ENCODE measurements at regions not wholly inside any gene's neighbourhood (a gene's known extent, or its start where the extent isn't known, plus 50 kb on each side); places are given as distances from the start of the nearest gene placed in this dataset.

GRCh38 chr2:239530749-239531316 is 130.0 kb upstream of the HDAC4 start (continued):
- TF ChIP-seq PRDM15 (CRISPR knock-in tag; IDR thresholded peaks at IDR 0.05) = no peak

- no peak overlapping the region for H3K9ac ChIP-seq (ENCODE audit: control insufficient read depth, insufficient read depth, low read length)
- ChIA-PET SMC1A (ENCODE audit: uncharacterized antibody, unreplicated experiment) (no interaction called here), RAD21 (ENCODE audit: unreplicated experiment) (no interaction called here), POLR2A (no interaction called here), CTCF (no interaction called here)
- no peak overlapping the region for H2AFZ ChIP-seq (ENCODE audit: control insufficient read depth, low read depth, low read length)
- no TSS peak for BruUV-seq (replicated peaks)
- TF ChIP-seq ZBTB11 (CRISPR knock-in tag; IDR thresholded peaks at IDR 0.05) = no peak
- TF ChIP-seq NBN (IDR thresholded peaks at IDR 0.05) = no peak
- TF ChIP-seq POLR2AphosphoS5 (IDR thresholded peaks at IDR 0.05; ENCODE audit: low read length) = no peak
- TF ChIP-seq SIX5 (IDR thresholded peaks at IDR 0.05; ENCODE audit: low read depth, low read length, severe bottlenecking) = no peak
- TF ChIP-seq FOXK2 (IDR thresholded peaks at IDR 0.05) = no peak
- TF ChIP-seq SMAD1 (IDR thresholded peaks at IDR 0.05; ENCODE audit: low read depth, partially characterized antibody) = no peak
- TF ChIP-seq MTA2 (IDR thresholded peaks at IDR 0.05; ENCODE audit: low read depth) = no peak
- no peak for TF ChIP-seq E2F8 (IDR thresholded peaks at IDR 0.05; ENCODE audit: low read depth, partially characterized antibody)
- TF ChIP-seq EGR1 (IDR thresholded peaks at IDR 0.05; ENCODE audit: borderline replicate concordance in 1 of 2, low read depth in 2 of 2, low read length in 2 of 2) = no peak
- DNase-seq (ENCODE audit: low read depth, low spot score) = no peak
- H3K36me3 ChIP-seq (ENCODE audit: control insufficient read depth in 2 of 2, insufficient read depth in 2 of 2, low read length in 1 of 2) = no peaks in the 10 kb centered on the region
- H3K4me1 ChIP-seq (ENCODE audit: control insufficient read depth, insufficient read depth, low read length) = no peaks in the 10 kb centered on the region
- H3K79me2 ChIP-seq (ENCODE audit: control insufficient read depth, insufficient read depth, low read length) = no peaks in the 10 kb centered on the region
- no peak overlapping the region for H3K4me3 ChIP-seq
- no peak overlapping the region for H3K27ac ChIP-seq (ENCODE audit: control insufficient read depth, insufficient read depth)
- H3K9me3 ChIP-seq (replicated peaks; ENCODE audit: control insufficient read depth, insufficient read depth, low read length) = no peaks in the 10 kb centered on the region; the same call in 2 of the 3 replicates
- 38% methylated on average over 13 of the region's 13 CpGs for WGBS (ENCODE audit: insufficient coverage, insufficient replicate concordance, low lambda C conversion rate, missing lambda C conversion rate)
- intact Hi-C loops (cut with micrococcal nuclease; ENCODE audit: unreplicated experiment) (no loop called here), in situ Hi-C loops (cut with MboI) (no loop called here)
- no peak for ATAC-seq
- no peak for FAIRE-seq
- H3K4me2 ChIP-seq (ENCODE audit: control insufficient read depth, insufficient read depth) = no peak overlapping the region
- H4K20me1 ChIP-seq (ENCODE audit: control insufficient read depth, insufficient read depth) = no peaks in the 10 kb centered on the region
- no peaks in the 10 kb centered on the region for H3K27me3 ChIP-seq (replicated peaks in 1 of 2; ENCODE audit: control insufficient read depth in 2 of 2, insufficient read depth in 2 of 2, low read length in 1 of 2)
Measured at GRCh38 chr2:239529313-239530015, 128.6 kb upstream of the HDAC4 start.

Measured in GM12878 (cell line).